ENCODE measurements at regions not wholly inside any gene's neighbourhood (a gene's known extent, or its start where the extent isn't known, plus 50 kb on each side); places are given as distances from the start of the nearest gene placed in this dataset.
"Not testable (repeated sequence)": the region's sequence is repeated elsewhere in the genome, so short reads cannot be mapped to it uniquely, and the experiment has no call there.

DNA sequence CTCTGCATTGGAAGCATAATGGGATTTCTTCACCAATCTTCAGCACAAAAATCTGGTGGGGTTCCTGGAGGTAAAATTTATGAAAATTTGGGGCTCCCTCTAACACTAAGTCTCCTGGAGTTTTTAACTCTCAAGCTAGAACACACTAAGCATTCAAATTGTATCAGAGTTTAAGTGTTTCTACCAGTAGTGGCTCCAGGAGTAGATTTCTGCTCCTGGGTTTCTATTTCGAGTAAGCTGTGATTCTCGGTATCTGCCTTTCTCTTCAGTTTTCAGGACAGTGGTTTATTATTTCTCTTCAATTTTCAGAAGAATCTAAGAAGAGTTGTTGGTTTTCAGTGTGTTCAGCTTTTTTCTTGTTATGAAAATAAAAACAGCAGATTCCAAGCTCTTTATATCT lies 566.4 kb upstream of the KCND2 start:
- no peak for DNase-seq (ENCODE audit: low spot score)
- H3K9me3 Mint-ChIP-seq: peaks cover 3% of the 10 kb centered on the region
- no peak for ATAC-seq
- no peaks in the 10 kb centered on the region for H3K4me1 Mint-ChIP-seq (ENCODE audit: low read depth in 2 of 2)
- H3K4me3 Mint-ChIP-seq: no peak overlapping the region
- no peak overlapping the region for H3K27ac Mint-ChIP-seq
- H3K27me3 Mint-ChIP-seq: no peaks in the 10 kb centered on the region
- peaks cover 12% of the 10 kb centered on the region for H3K36me3 Mint-ChIP-seq

DNA sequence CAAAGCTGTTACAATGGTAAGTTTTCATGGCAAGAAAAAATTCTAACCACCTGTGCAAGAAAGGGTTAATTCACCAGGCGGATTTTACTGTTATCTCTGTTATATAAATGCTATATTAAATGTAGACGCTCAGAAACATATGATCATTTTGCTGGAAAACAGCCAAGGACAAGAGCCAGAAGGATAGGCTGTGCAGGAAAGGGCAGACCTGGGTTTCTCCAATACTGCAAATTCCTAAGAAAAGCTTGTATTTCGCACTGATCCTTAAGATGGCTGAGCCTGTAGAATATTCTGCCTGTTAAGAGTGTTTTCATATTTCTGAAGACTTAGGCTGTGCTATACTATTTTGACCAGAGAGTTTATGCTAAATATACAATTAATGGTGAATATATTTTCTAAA lies 564.1 kb upstream of the KCND2 start:
- peaks cover 13% of the 10 kb centered on the region for H3K9me3 Mint-ChIP-seq
- H3K27me3 Mint-ChIP-seq: no peaks in the 10 kb centered on the region
- peaks cover 12% of the 10 kb centered on the region for H3K36me3 Mint-ChIP-seq
- DNase-seq (ENCODE audit: low spot score): no peak
- no peaks in the 10 kb centered on the region for H3K4me1 Mint-ChIP-seq (ENCODE audit: low read depth in 2 of 2)
- no peak overlapping the region for H3K4me3 Mint-ChIP-seq
- no peak for ATAC-seq
- no peak overlapping the region for H3K27ac Mint-ChIP-seq

DNA sequence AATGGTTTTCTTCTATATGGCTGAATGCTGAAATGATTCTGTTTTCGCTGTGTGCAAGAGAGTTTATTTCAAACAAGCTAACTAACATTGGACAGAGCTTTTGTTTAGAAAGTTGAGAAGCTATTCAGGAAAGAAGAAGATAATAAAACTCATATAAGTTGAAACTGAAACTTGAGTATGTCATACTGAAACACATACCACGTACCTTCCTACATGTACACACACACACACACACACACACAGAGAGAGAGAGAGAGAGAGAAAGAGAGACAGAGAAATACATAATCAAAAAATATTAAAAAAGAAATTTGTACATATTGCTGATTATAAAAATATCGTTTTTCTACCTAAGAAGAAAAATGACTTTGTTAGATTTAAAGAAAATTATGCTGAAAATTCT lies 561.9 kb upstream of the KCND2 start:
- H3K27me3 Mint-ChIP-seq: no peaks in the 10 kb centered on the region
- peaks cover 5% of the 10 kb centered on the region for H3K36me3 Mint-ChIP-seq
- DNase-seq (ENCODE audit: low spot score) (no peak), ATAC-seq (no peak)
- H3K9me3 Mint-ChIP-seq: peaks cover 18% of the 10 kb centered on the region
- no peak overlapping the region for H3K4me3 Mint-ChIP-seq
- no peak overlapping the region for H3K27ac Mint-ChIP-seq
- no peaks in the 10 kb centered on the region for H3K4me1 Mint-ChIP-seq (ENCODE audit: low read depth in 2 of 2)

DNA sequence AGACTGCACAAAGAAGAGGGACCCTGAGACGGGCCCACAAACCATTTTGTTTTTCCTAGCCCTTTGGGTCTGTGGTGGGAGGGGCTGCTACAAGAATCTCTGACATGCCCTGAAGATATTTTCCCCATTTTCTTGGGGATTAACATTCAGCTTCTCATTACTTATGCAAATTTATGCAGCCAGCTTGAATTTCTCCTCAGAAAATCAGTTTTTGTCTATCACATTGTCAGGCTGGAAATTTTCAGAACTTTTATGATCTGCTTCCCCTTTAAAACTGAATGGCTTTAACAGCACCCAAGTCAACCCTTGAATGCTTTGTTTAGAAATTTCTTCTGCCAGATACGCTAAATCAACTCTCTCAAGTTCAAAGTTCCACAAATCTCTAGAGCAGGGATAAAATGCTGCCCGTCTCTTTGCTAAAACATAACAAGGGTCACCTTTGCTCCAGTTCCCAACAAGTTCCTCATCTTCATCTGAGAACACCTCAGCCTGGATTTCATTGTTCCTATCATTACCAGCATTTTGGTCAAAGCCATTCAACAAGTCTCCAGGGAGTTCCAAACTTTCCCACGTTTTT lies 560.0 kb upstream of the KCND2 start:
- peaks cover 18% of the 10 kb centered on the region for H3K9me3 Mint-ChIP-seq
- ATAC-seq: no peak

DNA sequence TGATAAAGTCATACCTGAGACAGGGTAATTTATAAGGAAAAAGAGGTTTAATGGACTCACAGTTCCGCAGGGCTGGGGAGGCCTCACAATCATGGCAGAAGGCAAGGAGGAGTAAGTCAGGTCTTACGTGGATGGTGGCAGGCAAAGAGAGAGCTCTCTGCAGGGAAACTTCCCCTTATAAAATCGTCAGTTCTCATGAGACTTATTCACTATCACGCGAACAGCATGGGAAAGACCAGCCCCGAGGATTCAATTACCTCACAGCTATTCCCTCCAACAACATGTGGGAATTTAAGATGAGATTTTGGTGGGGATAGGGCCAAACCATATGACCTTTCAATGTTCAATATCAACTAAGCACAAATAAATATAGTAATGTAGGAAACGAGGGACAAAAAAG lies 559.4 kb upstream of the KCND2 start:
- H3K4me3 Mint-ChIP-seq: no peak overlapping the region
- H3K27me3 Mint-ChIP-seq: no peaks in the 10 kb centered on the region
- DNase-seq (ENCODE audit: low spot score) (no peak), ATAC-seq (no peak)
- peaks cover 5% of the 10 kb centered on the region for H3K36me3 Mint-ChIP-seq
- no peak overlapping the region for H3K27ac Mint-ChIP-seq
- H3K4me1 Mint-ChIP-seq (ENCODE audit: low read depth in 2 of 2): no peaks in the 10 kb centered on the region
- peaks cover 18% of the 10 kb centered on the region for H3K9me3 Mint-ChIP-seq

More for the DNA sequence above, 560.0 kb upstream of the KCND2 start:
- Mint-ChIP-seq H3K27me3 (no peaks in the 10 kb centered on the region), H3K4me1 (ENCODE audit: low read depth in 2 of 2) (no peaks in the 10 kb centered on the region), H3K4me3 (no peak overlapping the region), H3K27ac (no peak overlapping the region), H3K36me3 (peaks cover 5% of the 10 kb centered on the region)
- DNase-seq (ENCODE audit: low spot score): no peak

DNA sequence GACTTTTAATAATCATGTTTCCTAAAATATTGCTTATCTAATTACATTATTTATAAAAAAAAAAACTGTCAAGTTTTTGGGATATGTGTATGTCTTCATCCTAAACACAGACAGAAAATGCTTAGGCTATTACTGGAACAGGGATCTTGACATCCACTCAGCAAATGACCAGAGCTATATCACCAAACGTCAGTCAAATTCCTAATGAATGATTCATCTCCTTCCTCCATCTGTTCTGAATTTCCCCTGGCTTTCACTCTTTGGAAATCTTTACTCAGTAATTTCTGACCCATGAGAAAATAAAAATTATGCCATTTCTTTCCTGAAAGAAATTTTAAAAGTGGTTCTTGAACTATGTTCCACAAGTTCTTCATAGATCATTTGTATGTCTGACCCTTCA lies 552.4 kb upstream of the KCND2 start:
- Mint-ChIP-seq H3K4me1 (ENCODE audit: low read depth in 2 of 2) (no peaks in the 10 kb centered on the region), H3K9me3 (peaks cover 9% of the 10 kb centered on the region), H3K4me3 (no peak overlapping the region), H3K36me3 (no peaks in the 10 kb centered on the region), H3K27ac (no peak overlapping the region), H3K27me3 (no peaks in the 10 kb centered on the region)
- DNase-seq (ENCODE audit: low spot score) (no peak), ATAC-seq (no peak)

GRCh38 chr7:119724041-119724792 lies 548.8 kb upstream of the KCND2 start:
- H3K9me3 Mint-ChIP-seq: peaks cover 7% of the 10 kb centered on the region
- H3K27me3 Mint-ChIP-seq: no peaks in the 10 kb centered on the region
- no peak overlapping the region for H3K27ac Mint-ChIP-seq
- H3K36me3 Mint-ChIP-seq: no peaks in the 10 kb centered on the region
- no peak overlapping the region for H3K4me3 Mint-ChIP-seq
- DNase-seq (ENCODE audit: low spot score): no peak
- no peaks in the 10 kb centered on the region for H3K4me1 Mint-ChIP-seq (ENCODE audit: low read depth in 2 of 2)
- ATAC-seq: no peak

DNA sequence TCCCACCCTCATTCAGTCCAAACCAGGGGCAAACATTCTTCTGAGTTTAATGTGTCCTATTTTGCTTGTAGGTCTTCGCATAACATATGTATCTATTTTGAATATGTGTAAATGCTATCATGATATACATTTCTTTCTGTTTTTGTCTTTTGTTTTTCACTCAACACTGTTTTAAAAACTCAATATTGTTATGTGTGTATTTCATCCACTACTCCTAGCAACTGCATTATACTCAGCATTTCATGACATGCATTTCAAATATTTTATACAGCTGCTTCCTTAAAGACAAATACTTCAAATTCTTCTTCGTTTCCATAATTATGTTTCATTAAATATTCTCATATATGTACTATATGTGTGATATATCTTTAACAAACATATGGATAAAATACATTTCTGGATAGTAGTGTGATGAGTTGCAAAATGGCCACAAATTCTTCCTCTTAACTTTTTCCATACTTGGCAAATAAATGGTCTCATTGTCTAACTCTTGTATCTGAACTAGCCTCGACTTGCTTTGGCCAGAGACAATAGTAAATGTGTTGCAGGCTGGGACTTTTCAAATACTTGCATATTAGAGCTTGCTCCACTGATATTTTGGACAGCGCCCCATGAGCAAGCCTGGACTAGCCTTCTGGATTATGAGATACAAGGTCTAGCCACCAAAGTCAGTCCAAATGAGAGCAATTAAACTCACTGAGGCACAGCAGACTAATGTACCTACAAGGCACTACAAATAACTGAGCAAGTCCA lies 539.7 kb upstream of the KCND2 start:
- Mint-ChIP-seq H3K27me3 (no peaks in the 10 kb centered on the region), H3K27ac (no peak overlapping the region), H3K36me3 (no peaks in the 10 kb centered on the region), H3K4me3 (no peak overlapping the region), H3K4me1 (ENCODE audit: low read depth in 2 of 2) (no peaks in the 10 kb centered on the region), H3K9me3 (peaks cover 9% of the 10 kb centered on the region)
- DNase-seq (ENCODE audit: low spot score) (no peak), ATAC-seq (no peak)

GRCh38 chr7:119737390-119737789 lies 535.6 kb upstream of the KCND2 start:
- H3K27me3 Mint-ChIP-seq: no peaks in the 10 kb centered on the region
- H3K27ac Mint-ChIP-seq: no peak overlapping the region
- no peak for DNase-seq (ENCODE audit: low spot score)
- no peaks in the 10 kb centered on the region for H3K36me3 Mint-ChIP-seq
- H3K4me3 Mint-ChIP-seq: no peak overlapping the region
- no peaks in the 10 kb centered on the region for H3K4me1 Mint-ChIP-seq (ENCODE audit: low read depth in 2 of 2)
- ATAC-seq: no peak
- H3K9me3 Mint-ChIP-seq: peaks cover 11% of the 10 kb centered on the region

- not testable (repeated sequence) for ATAC-seq
Observed at GRCh38 chr7:119745280-119745679, 527.7 kb upstream of the KCND2 start.

GRCh38 chr7:119748251-119748860 lies 524.6 kb upstream of the KCND2 start:
- H3K36me3 Mint-ChIP-seq: no peaks in the 10 kb centered on the region
- no peaks in the 10 kb centered on the region for H3K27me3 Mint-ChIP-seq
- no peak overlapping the region for H3K4me3 Mint-ChIP-seq
- no peaks in the 10 kb centered on the region for H3K4me1 Mint-ChIP-seq (ENCODE audit: low read depth in 2 of 2)
- DNase-seq (ENCODE audit: low spot score): no peak
- no peak for ATAC-seq
- no peaks in the 10 kb centered on the region for H3K9me3 Mint-ChIP-seq
- no peak overlapping the region for H3K27ac Mint-ChIP-seq

More at GRCh38 chr7:119745280-119745679, 527.7 kb upstream of the KCND2 start:
- not testable (repeated sequence) for DNase-seq (ENCODE audit: low spot score); H3K27ac Mint-ChIP-seq; H3K4me1 Mint-ChIP-seq (ENCODE audit: low read depth in 2 of 2); H3K36me3 Mint-ChIP-seq; H3K9me3 Mint-ChIP-seq; H3K4me3 Mint-ChIP-seq; H3K27me3 Mint-ChIP-seq

GRCh38 chr7:119748991-119749390 lies 524.0 kb upstream of the KCND2 start:
- no peak for ATAC-seq
- Mint-ChIP-seq H3K4me3 (no peak overlapping the region), H3K27ac (no peak overlapping the region)

GRCh38 chr7:119756687-119757086 lies 516.3 kb upstream of the KCND2 start:
- Mint-ChIP-seq H3K4me1 (ENCODE audit: low read depth in 2 of 2) (no peaks in the 10 kb centered on the region), H3K36me3 (no peaks in the 10 kb centered on the region), H3K27ac (no peak overlapping the region), H3K9me3 (peaks cover 8% of the 10 kb centered on the region), H3K27me3 (no peaks in the 10 kb centered on the region), H3K4me3 (no peak overlapping the region)
- ATAC-seq (no peak), DNase-seq (ENCODE audit: low spot score) (no peak)

More at GRCh38 chr7:119748991-119749390, 524.0 kb upstream of the KCND2 start:
- Mint-ChIP-seq H3K9me3 (no peaks in the 10 kb centered on the region), H3K4me1 (ENCODE audit: low read depth in 2 of 2) (no peaks in the 10 kb centered on the region), H3K36me3 (no peaks in the 10 kb centered on the region), H3K27me3 (no peaks in the 10 kb centered on the region)
- no peak for DNase-seq (ENCODE audit: low spot score)

- H3K36me3 Mint-ChIP-seq: no peaks in the 10 kb centered on the region
- no peaks in the 10 kb centered on the region for H3K4me1 Mint-ChIP-seq (ENCODE audit: low read depth in 2 of 2)
- DNase-seq (ENCODE audit: low spot score) (no peak), ATAC-seq (no peak)
- no peak overlapping the region for H3K27ac Mint-ChIP-seq
- H3K9me3 Mint-ChIP-seq: peaks cover 8% of the 10 kb centered on the region
- no peak overlapping the region for H3K4me3 Mint-ChIP-seq
- no peaks in the 10 kb centered on the region for H3K27me3 Mint-ChIP-seq
Observed at GRCh38 chr7:119758254-119758653, 514.7 kb upstream of the KCND2 start.

Measured in natural killer cell treated with Interleukin-12 subunit alpha and Interleukin-12 subunit beta and Interleukin-15 and Interleukin-18, amount 100 ng/mL, for 72 hours (primary cell).